ENCODE measurements at regions not wholly inside any gene's neighbourhood (a gene's known extent, or its start where the extent isn't known, plus 50 kb on each side); places are given as distances from the start of the nearest gene placed in this dataset.

DNA sequence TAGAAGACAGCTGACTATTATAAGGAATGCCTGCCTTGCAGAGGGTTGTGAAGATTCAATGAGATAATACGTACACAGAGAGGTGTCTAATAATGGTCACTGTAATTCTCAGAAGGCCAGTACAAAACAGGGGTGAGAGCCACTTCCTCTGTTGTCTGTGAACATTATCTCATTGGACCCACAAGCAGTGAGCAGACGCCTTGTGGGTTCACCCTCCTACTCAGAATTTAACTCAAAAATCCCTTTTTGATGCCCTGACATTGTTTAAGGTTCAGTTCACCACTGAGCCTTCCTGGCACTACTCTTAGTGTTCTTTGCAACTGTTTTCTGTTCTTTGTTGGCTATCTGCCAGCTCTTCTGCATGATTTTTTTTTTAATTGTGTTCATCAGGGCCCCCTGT lies 467.4 kb downstream of the BCOR start:
- Histone ChIP-seq H3K18ac (ENCODE audit: low read depth, low read length) (no peak overlapping the region), H4K91ac (ENCODE audit: insufficient read depth, low read depth, low read length) (no peak overlapping the region), H3K56ac (ENCODE audit: extremely low read depth, insufficient read depth, low read length) (no peak overlapping the region), H3K27ac (ENCODE audit: insufficient read depth, low read length) (no peak overlapping the region), H3K36me3 (ENCODE audit: control insufficient read depth, insufficient read depth, low read length) (no peaks in the 10 kb centered on the region), H3K9ac (ENCODE audit: low read depth, low read length) (no peak overlapping the region), H3K27me3 (ENCODE audit: control insufficient read depth, insufficient read depth, low read length) (peaks cover 14% of the 10 kb centered on the region), H2BK120ac (ENCODE audit: low read depth, low read length) (no peak overlapping the region), H2BK20ac (ENCODE audit: low read depth, low read length) (no peak overlapping the region), H2AFZ (replicated peaks; ENCODE audit: low read length, poor library complexity) (no peak overlapping the region), H2AK9ac (replicated peaks; ENCODE audit: low read depth, low read length, poor library complexity) (no peak overlapping the region), H3K4me2 (ENCODE audit: low read depth, low read length) (no peak overlapping the region), H4K20me1 (ENCODE audit: insufficient read depth, low read length) (no peaks in the 10 kb centered on the region), H3K79me1 (ENCODE audit: low read depth in 1 of 2, low read length in 2 of 2) (no peaks in the 10 kb centered on the region), H3K9me3 (ENCODE audit: control insufficient read depth, insufficient read depth, low read length) (no peaks in the 10 kb centered on the region; the same call in 1 of the 2 replicates), H4K5ac (ENCODE audit: low read depth, low read length) (no peak overlapping the region), H3K4me1 (ENCODE audit: control insufficient read depth, insufficient read depth, low read length) (no peaks in the 10 kb centered on the region), H3K23ac (ENCODE audit: low read depth, low read length) (no peak overlapping the region), H2BK15ac (ENCODE audit: low read depth, low read length) (no peak overlapping the region), H2AK5ac (ENCODE audit: low read depth, low read length) (no peak overlapping the region), H4K8ac (ENCODE audit: low read depth in 2 of 2, low read length in 2 of 2) (no peak overlapping the region), H2BK5ac (ENCODE audit: low read depth, low read length, poor library complexity, severe bottlenecking) (no peak overlapping the region), H3K4me3 (ENCODE audit: insufficient read depth, low read depth, low read length) (no peak overlapping the region), H3K4ac (ENCODE audit: low read depth, low read length) (no peak overlapping the region), H3K14ac (replicated peaks; ENCODE audit: low read depth, low read length) (no peak overlapping the region), H3K9me1 (ENCODE audit: insufficient read depth, low read length) (no peaks in the 10 kb centered on the region)
- WGBS, 2 experiments (ENCODE audit: extremely low coverage in 2 of 2, insufficient read length in 1 of 2) = no CpG with 5 or more reads among the region's 2 CpGs
- no TSS peak for BruUV-seq (replicated peaks)
- ChIA-PET CTCF (no interaction called here), POLR2A (ENCODE audit: unreplicated experiment) (no interaction called here)
- TF ChIP-seq POLR2A (IDR thresholded peaks at IDR 0.05; ENCODE audit: low read depth, low read length) (no peak), RAD21 (IDR thresholded peaks at IDR 0.05; ENCODE audit: low read length) (no peak), MAFK (IDR thresholded peaks at IDR 0.05; ENCODE audit: low read depth, low read length) (no peak), RCOR1 (IDR thresholded peaks at IDR 0.05; ENCODE audit: insufficient replicate concordance, low read length) (no peak), SMC3 (IDR thresholded peaks at IDR 0.05; ENCODE audit: low read depth, low read length) (no peak), MAZ (IDR thresholded peaks at IDR 0.05; ENCODE audit: borderline replicate concordance, low read depth, low read length) (no peak), RFX5 (IDR thresholded peaks at IDR 0.05; ENCODE audit: low read depth, low read length) (no peak), MXI1 (IDR thresholded peaks at IDR 0.05; ENCODE audit: borderline replicate concordance, low read depth, low read length) (no peak), NFE2L2 (IDR thresholded peaks at IDR 0.05; ENCODE audit: low read depth, low read length) (no peak), CHD1 (IDR thresholded peaks at IDR 0.05; ENCODE audit: low read depth, low read length) (no peak), BHLHE40 (IDR thresholded peaks at IDR 0.05; ENCODE audit: low read depth, low read length) (no peak), FOS (IDR thresholded peaks at IDR 0.05; ENCODE audit: low read depth, low read length) (no peak), CEBPB (IDR thresholded peaks at IDR 0.05; ENCODE audit: low read depth, low read length) (no peak)
- TF ChIP-seq, protein P1, sequence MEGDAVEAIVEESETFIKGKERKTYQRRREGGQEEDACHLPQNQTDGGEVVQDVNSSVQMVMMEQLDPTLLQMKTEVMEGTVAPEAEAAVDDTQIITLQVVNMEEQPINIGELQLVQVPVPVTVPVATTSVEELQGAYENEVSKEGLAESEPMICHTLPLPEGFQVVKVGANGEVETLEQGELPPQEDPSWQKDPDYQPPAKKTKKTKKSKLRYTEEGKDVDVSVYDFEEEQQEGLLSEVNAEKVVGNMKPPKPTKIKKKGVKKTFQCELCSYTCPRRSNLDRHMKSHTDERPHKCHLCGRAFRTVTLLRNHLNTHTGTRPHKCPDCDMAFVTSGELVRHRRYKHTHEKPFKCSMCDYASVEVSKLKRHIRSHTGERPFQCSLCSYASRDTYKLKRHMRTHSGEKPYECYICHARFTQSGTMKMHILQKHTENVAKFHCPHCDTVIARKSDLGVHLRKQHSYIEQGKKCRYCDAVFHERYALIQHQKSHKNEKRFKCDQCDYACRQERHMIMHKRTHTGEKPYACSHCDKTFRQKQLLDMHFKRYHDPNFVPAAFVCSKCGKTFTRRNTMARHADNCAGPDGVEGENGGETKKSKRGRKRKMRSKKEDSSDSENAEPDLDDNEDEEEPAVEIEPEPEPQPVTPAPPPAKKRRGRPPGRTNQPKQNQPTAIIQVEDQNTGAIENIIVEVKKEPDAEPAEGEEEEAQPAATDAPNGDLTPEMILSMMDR (conservative IDR thresholded peaks at IDR 0.05; ENCODE audit: low read depth, low read length) = no peak
- TF ChIP-seq, protein P2, sequence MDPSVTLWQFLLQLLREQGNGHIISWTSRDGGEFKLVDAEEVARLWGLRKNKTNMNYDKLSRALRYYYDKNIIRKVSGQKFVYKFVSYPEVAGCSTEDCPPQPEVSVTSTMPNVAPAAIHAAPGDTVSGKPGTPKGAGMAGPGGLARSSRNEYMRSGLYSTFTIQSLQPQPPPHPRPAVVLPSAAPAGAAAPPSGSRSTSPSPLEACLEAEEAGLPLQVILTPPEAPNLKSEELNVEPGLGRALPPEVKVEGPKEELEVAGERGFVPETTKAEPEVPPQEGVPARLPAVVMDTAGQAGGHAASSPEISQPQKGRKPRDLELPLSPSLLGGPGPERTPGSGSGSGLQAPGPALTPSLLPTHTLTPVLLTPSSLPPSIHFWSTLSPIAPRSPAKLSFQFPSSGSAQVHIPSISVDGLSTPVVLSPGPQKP (IDR thresholded peaks at IDR 0.05; ENCODE audit: borderline replicate concordance, low read depth, low read length) = no peak
- TF ChIP-seq, protein P3, sequence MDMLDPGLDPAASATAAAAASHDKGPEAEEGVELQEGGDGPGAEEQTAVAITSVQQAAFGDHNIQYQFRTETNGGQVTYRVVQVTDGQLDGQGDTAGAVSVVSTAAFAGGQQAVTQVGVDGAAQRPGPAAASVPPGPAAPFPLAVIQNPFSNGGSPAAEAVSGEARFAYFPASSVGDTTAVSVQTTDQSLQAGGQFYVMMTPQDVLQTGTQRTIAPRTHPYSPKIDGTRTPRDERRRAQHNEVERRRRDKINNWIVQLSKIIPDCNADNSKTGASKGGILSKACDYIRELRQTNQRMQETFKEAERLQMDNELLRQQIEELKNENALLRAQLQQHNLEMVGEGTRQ (IDR thresholded peaks at IDR 0.05; ENCODE audit: low read depth, low read length) = no peak
- in situ Hi-C loops (cut with MboI; ENCODE audit: low sequenced_read_pairs) = no loop called here
- dilution Hi-C loops (cut with HindIII; ENCODE audit: low sequenced_read_pairs, unreplicated experiment) = no loop called here
- DNase-seq = no peak
- intact Hi-C loops (cut with micrococcal nuclease) = no loop called here
- ATAC-seq (ENCODE audit: low read depth) = no peak

Data from IMR-90 (cell line).